ENCODE measurements at regions not wholly inside any gene's neighbourhood (a gene's known extent, or its start where the extent isn't known, plus 50 kb on each side); places are given as distances from the start of the nearest gene placed in this dataset.

DNA sequence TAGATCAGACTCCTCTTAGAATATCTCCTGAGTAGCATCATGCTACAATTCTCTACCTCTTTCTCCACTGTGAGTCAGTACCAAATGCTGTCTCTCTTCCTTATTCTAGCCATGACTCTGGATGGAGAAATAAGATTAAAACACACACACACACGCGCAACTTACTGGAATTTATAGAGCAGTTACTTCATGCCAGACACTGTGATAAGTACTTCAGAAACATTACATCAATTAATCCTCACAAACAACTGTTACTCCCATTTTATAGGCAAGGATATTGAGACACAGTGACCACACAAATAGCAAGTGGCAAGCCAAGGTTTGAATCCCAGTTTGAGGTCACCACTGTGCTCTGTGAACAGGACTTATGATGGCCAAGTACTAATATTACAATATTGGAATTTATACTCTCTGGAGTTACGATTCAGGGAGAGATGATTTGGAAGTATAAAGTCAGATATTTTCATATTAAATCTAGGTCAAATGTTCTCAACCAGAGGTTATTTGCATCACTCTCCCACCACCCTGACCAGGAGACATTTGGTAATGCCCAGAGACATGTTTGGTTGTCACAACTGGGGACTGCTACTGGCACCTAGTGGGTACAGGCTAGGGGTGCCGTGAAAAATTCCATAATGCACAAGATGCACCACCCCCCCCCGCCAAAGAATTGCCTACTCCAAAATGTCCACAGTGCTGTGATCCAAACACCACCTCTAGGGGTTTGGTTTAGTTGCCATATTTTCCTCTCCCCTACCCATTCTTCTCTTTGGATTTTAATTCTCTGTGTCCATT, 221.6 kb downstream of the LTN1 start:
- Mint-ChIP-seq H3K4me3 (no peak overlapping the region), H3K4me1 (no peaks in the 10 kb centered on the region), H3K27me3 (no peaks in the 10 kb centered on the region), H3K27ac (no peak overlapping the region), H3K36me3 (ENCODE audit: low read depth) (peaks cover 2% of the 10 kb centered on the region), H3K9me3 (peaks cover 8% of the 10 kb centered on the region)
- TF ChIP-seq CTCF (IDR thresholded peaks at IDR 0.05): no peak
- ChIA-PET CTCF (no interaction called here), POLR2A (no interaction called here)
- intact Hi-C loops (cut with micrococcal nuclease): no loop called here
- ATAC-seq (ENCODE audit: low read depth) (no peak), DNase-seq (no peak)

DNA sequence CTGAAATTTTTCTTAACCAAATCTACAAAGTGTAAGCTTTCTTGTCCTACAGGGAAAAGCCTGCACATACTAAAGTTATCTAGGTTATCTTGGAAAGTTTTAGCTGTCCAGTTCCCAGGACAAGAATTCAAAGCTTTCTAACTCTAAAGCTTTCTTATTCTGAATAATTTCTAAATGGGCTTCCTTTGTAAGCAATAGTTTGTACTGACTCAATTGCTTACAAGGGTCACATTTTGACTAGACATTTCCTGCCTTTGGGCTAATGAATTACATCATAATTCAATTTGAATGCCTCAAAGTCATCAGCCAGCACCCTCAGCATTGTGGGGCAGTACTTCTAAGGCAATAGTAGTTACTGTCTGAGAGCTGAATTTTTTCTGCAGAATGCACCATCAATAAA, 223.0 kb downstream of the LTN1 start:
- H3K4me3 Mint-ChIP-seq: no peak overlapping the region
- POLR2A ChIA-PET: no interaction called here
- no peaks in the 10 kb centered on the region for H3K4me1 Mint-ChIP-seq
- no peak for TF ChIP-seq CTCF (IDR thresholded peaks at IDR 0.05)
- intact Hi-C loops (cut with micrococcal nuclease): no loop called here
- H3K27ac Mint-ChIP-seq: no peak overlapping the region
- CTCF ChIA-PET: interaction anchor here (1.6 kb wide), 1 partner anchor 24 kb away, joined by 7 read pairs; no protein-coding TSS in a partner anchor
- DNase-seq: no peak
- peaks cover 11% of the 10 kb centered on the region for H3K9me3 Mint-ChIP-seq
- no peak for ATAC-seq (ENCODE audit: low read depth)
- peaks cover 2% of the 10 kb centered on the region for H3K36me3 Mint-ChIP-seq (ENCODE audit: low read depth)
- H3K27me3 Mint-ChIP-seq: no peaks in the 10 kb centered on the region

DNA sequence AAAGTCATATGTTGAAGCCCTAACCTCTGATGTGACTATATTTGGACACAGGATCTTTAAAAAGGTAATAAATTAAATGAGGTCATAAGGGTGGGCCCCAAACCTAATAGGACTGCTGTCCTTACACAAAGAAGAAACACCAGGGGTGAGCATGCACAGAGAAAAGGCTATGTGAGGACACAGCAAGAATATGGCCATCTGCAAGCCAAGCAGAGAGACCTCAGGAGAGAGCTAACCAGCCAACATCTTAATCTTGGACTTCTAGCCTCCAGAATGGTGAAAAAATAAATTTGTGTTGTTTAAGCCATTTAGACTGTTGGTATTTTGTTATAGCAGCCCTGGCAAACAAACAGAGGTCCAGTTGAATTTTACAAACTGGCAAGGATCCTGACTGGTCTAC, 223.9 kb downstream of the LTN1 start:
- Mint-ChIP-seq H3K36me3 (ENCODE audit: low read depth) (peaks cover 2% of the 10 kb centered on the region), H3K27me3 (no peaks in the 10 kb centered on the region), H3K4me3 (no peak overlapping the region), H3K27ac (no peak overlapping the region), H3K4me1 (no peaks in the 10 kb centered on the region), H3K9me3 (peaks cover 11% of the 10 kb centered on the region)
- no peak for ATAC-seq (ENCODE audit: low read depth)
- no peak for DNase-seq
- intact Hi-C loops (cut with micrococcal nuclease): no loop called here
- TF ChIP-seq CTCF (IDR thresholded peaks at IDR 0.05): no peak
- ChIA-PET CTCF (interaction anchor here (1.6 kb wide), 1 partner anchor 23 kb away, joined by 7 read pairs; no protein-coding TSS in a partner anchor), POLR2A (no interaction called here)

DNA sequence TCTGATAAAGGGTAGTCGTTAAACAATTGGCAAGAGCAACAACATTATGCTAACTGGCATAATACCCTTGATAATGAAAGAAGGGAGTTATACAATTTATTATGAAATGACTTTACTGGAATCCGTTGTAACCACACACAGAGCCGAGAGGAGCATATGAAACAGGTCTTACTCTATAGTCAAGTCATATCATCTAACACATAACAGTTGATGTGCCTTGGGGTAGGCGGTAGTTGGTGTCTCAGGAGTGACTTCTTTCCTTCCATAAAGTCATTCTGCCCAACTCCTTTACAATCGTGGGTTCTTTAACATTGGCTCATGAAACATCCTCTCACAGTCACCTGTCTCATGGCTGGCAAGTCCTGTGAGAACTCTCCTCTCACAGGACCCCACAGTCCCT, 225.2 kb downstream of the LTN1 start:
- DNase-seq: no peak
- no peaks in the 10 kb centered on the region for H3K27me3 Mint-ChIP-seq
- H3K4me1 Mint-ChIP-seq: no peaks in the 10 kb centered on the region
- CTCF ChIA-PET: no interaction called here
- intact Hi-C loops (cut with micrococcal nuclease): no loop called here
- no peak for ATAC-seq (ENCODE audit: low read depth)
- POLR2A ChIA-PET: no interaction called here
- no peak overlapping the region for H3K27ac Mint-ChIP-seq
- peaks cover 2% of the 10 kb centered on the region for H3K36me3 Mint-ChIP-seq (ENCODE audit: low read depth)
- no peak for TF ChIP-seq CTCF (IDR thresholded peaks at IDR 0.05)
- H3K9me3 Mint-ChIP-seq: peaks cover 11% of the 10 kb centered on the region
- no peak overlapping the region for H3K4me3 Mint-ChIP-seq

DNA sequence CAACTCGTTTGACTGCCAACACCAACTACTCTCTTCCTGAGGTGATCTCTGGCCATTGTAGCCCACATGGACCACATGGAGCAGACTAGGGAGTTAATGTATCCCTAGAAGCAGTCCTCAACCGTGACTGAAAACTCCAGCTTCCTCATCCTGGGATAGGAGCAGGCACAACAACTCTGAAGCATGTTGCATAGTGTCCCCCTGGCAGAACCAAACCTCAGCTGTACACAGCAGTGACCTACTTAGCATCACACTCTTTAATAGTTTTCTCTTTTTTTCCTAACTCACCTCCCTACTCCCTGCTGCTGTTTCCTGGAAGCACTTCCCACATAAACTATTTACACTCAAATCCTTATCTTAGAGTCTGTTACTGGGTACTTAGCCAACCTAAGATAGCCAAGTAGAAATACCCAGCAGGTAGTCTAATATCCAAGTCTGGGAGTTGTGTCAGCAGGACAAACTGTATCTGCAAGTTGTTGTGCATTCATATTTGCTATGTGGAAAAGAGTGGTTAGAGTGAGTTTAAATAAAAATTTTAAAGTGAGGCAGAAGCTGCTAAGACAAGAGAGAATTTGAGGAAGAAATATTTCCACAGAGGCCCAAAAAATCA, 228.8 kb downstream of the LTN1 start:
- DNase-seq (no peak), ATAC-seq (ENCODE audit: low read depth) (no peak)
- intact Hi-C loops (cut with micrococcal nuclease): no loop called here
- CTCF ChIA-PET: interaction anchor here (1.9 kb wide), 1 partner anchor 18 kb away, joined by 8 read pairs; no protein-coding TSS in a partner anchor
- no peak for TF ChIP-seq CTCF (IDR thresholded peaks at IDR 0.05)
- Mint-ChIP-seq H3K27me3 (no peaks in the 10 kb centered on the region), H3K27ac (no peak overlapping the region), H3K9me3 (peaks cover 14% of the 10 kb centered on the region), H3K36me3 (ENCODE audit: low read depth) (peaks cover 2% of the 10 kb centered on the region), H3K4me3 (no peak overlapping the region), H3K4me1 (no peaks in the 10 kb centered on the region)
- POLR2A ChIA-PET: no interaction called here

All from activated B cell treated with CpG ODN at 0.5 μM for 24 hours (primary cell).